Ureter (tissue), 1 donor: ENCODE measurements at regions not wholly inside any gene's neighbourhood (a gene's known extent, or its start where the extent isn't known, plus 50 kb on each side); places are given as distances from the start of the nearest gene placed in this dataset.

Experiments used
- DNase-seq: peaks from one replicate; pipeline ENCODE4 v3.0.0-alpha.2; 2020; ENCODE audit warnings: low spot score
- donor health status: DM: yes; HTN: yes; CAD: no.

DNA sequence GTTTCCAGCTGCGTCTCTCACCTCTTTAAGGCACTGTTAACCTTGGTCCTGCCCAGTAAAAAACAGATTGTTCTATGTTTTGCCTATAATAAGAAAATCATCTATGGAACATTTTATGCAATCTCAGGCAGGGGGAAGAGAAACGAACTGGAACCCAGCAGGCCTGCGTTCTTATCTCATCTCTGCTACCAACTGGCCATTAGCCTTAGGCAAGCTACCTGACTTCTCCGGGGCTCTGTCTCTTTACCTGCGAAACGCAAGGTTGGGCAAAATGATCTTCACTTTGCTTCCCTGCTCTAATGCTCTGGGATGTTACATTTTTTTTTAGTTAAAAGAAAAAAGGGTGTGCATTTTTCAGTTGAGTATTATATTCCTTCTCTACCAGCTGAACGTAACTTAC lies 70.5 kb upstream of the WIPF1 start:
- DNase-seq: no peak

GRCh38 chr2:174667250-174667860 lies 69.8 kb upstream of the WIPF1 start:
- DNase-seq: no peak

DNA sequence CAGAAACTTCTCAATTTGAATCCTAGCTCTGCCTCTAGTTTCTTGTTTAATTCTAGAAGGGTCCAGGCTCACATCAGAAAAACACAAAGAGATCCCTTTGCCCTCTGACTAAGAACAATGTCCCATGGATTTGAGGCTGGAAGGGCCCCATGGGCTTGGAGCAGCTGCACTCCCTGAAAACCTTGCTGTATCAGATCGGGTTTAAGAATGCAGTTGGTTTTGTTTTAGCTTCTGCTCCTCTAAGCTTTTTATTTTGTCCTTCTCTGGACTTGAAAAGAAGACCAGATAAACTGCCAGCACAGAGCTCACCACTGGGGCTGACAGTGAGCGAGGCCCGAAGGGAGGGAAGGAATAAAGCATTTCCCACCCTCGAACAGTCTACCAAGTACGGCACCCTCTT lies 69.2 kb upstream of the WIPF1 start:
- DNase-seq: no peak

DNA sequence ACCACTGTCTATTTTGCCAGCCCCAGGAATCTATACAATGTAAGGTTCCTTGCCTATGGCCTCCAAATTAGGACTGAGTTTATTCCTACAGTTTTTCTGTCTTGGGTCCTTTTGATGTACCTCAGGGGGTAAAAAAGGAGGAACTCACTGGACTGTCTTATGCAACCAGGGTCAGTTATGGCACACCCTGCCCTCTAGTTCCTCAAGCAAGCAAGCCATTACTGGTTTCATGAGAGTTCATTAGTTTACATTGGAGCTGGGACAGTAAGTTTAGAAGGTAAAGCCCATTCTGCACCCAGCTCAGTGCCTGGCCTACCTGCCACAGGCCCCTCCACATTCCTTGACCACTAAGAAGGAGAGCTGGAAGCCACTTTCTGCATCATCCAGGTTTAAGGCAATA lies 68.7 kb upstream of the WIPF1 start:
- no peak for DNase-seq

DNA sequence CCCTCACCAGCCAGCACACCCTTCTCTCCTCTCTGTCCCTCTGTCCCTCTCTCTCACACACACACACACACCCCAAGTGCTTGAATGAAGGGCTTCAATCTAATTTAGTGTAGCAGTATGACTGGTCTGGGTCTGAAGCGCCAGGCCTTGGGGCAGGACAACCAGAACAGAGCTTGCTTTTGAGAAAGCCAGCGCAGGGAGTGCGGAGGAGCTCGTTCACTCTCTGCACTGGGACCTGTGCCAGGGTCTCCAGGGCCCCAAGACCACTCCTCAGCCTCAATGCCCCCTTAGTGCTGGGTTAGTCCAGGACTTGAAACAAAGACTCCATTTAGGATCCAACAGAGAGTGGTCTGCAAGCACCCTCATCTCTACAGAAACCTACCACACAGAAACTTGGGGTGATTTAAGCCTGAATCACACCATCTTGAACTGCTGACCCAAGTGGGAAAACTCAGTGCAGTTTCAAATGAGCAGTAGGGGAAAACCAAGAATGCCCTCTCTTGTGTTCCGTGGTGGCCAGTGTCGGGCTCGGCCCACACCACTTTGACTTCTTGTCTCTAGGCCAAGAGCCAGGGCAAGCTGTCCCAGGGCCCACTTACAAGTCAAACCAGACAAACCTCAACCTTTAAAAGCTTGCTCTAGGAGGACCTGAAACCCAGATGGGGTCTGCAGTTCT lies 66.6 kb upstream of the WIPF1 start:
- no peak for DNase-seq

DNA sequence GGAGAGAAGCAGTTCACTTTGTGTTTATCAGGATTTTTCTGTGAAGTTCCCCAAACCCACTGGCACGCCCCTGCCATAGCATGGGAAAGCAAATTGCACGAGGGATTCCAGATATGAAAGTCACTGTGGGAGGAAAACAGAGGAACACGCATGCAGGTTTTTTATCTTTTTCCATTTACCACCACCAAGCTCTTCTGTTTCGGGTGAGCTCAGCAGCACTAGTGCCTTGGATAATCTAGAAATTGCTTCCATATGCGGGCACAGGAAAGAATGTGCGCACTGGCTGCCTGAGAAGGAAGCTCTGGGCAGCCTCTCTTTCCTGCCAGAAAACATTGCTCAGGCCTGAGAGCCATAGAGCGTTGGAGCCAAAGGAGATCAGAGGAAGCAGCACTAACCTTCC lies 65.9 kb upstream of the WIPF1 start:
- DNase-seq: no peak

- no peak for DNase-seq
Measured at GRCh38 chr2:174662859-174663258, 65.3 kb upstream of the WIPF1 start.

GRCh38 chr2:174662459-174662858 lies 64.9 kb upstream of the WIPF1 start:
- DNase-seq: no peak

- DNase-seq: no peak
Measured at GRCh38 chr2:174660984-174661675, 63.5 kb upstream of the WIPF1 start.

GRCh38 chr2:174659069-174659900 lies 61.7 kb upstream of the WIPF1 start:
- no peak for DNase-seq

DNA sequence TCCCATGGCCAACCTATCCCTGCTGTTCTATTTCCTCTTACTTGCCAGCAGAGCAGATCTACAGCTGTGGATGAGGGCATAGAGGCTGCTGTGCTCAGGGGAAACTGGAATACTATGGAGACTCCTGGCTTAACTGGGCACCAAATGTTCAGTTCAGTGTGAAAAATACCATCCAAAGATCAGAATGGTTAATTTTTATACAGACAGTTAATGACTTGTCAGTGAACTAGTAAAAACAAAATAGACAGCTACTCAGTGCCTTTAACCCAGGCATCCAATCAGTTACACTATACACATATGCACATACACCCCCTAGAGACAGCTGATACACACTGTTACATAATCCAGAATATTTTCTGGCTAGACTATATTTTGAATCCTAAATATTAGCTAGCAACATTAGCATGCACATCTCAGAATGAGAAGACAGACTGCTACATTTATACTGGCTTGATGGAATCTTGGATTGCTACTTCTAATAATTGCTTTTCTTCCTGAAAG lies 59.1 kb upstream of the WIPF1 start:
- DNase-seq: no peak

GRCh38 chr2:174656035-174656434 lies 58.4 kb upstream of the WIPF1 start:
- no peak for DNase-seq

DNA sequence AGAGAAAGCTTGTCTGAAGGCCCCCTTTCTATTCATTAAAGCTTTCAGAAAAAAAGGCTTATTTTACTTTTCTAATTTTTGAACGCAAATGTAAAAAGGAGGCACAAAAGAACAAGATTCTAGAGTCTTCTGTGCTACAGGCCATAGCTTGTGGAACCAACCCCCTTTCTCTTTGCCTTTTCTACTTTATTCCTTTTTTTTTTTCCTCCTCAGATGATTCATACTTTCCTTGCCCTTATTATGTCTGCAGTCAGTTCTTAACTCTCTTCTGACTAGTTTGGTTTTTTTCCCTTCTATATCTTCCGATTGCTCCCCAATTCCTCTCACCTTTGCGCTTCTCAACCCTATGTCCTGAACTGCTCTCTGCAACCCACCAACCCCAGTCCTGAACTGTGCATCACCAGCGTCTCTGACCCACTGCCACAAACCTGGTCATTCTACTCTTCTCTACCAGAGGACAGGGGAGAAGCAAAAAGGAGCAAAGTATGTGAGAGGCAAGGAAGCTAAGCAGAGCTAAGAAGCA lies 56.9 kb upstream of the WIPF1 start:
- DNase-seq: no peak

GRCh38 chr2:174648896-174649295 lies 51.3 kb upstream of the WIPF1 start:
- DNase-seq: no peak
